Hepatocyte (in vitro differentiated cells): ENCODE measurements at regions not wholly inside any gene's neighbourhood (a gene's known extent, or its start where the extent isn't known, plus 50 kb on each side); places are given as distances from the start of the nearest gene placed in this dataset.

Experiments used
- DNase-seq: peaks from one replicate; pipeline ENCODE4 v3.0.0-alpha.2; 2016; ENCODE audit warnings: low spot score
- H2AFZ ChIP-seq: fragments of 200-600 bp; sonication (generic); 2 replicates; pipeline ENCODE4 v1.6.0; 2016; ENCODE audit warnings: antibody characterized with exemption, mild to moderate bottlenecking
- H3K27ac ChIP-seq: fragments of 200-600 bp; sonication (generic); 2 replicates; pipeline ENCODE4 v1.5.1; 2016; ENCODE audit warnings: mild to moderate bottlenecking
- H3K27me3 ChIP-seq: fragments of 200-600 bp; sonication (generic); 2 replicates; pipeline ENCODE4 v1.6.1; 2016
- H3K36me3 ChIP-seq: fragments of 200-600 bp; sonication (generic); replicated peaks from 2 replicates; pipeline ENCODE4 v1.5.1; 2016; ENCODE audit warnings: low read depth; ENCODE audit not compliant: insufficient read depth
- H3K4me1 ChIP-seq: fragments of 200-600 bp; sonication (generic); 2 replicates; pipeline ENCODE4 v1.5.1; 2016; ENCODE audit warnings: mild to moderate bottlenecking, moderate library complexity; ENCODE audit not compliant: insufficient read depth
- H3K4me2 ChIP-seq: fragments of 200-600 bp; sonication (generic); 2 replicates; pipeline ENCODE4 v1.6.0; 2016
- H3K4me3 ChIP-seq: fragments of 200-600 bp; sonication (generic); 2 replicates; pipeline ENCODE4 v1.5.1; 2016; ENCODE audit warnings: mild to moderate bottlenecking
- H3K79me2 ChIP-seq: fragments of 200-600 bp; sonication (generic); 2 replicates; pipeline ENCODE4 v1.6.0; 2017; ENCODE audit warnings: mild to moderate bottlenecking
- H3K9me2 ChIP-seq: fragments of 200-600 bp; sonication (generic); replicated peaks from 2 replicates; pipeline ENCODE4 v1.6.0; 2017; ENCODE audit warnings: mild to moderate bottlenecking; ENCODE audit not compliant: insufficient read depth
- H3K9me3 ChIP-seq: fragments of 200-600 bp; sonication (generic); 2 replicates; pipeline ENCODE4 v1.5.1; 2016; ENCODE audit warnings: low read depth, mild to moderate bottlenecking
- H4K20me1 ChIP-seq: fragments of 200-600 bp; sonication (generic); 2 replicates; pipeline ENCODE4 v1.6.0; 2016; ENCODE audit warnings: mild to moderate bottlenecking; ENCODE audit not compliant: insufficient read depth, poor library complexity, severe bottlenecking
- EZH2 ChIP-seq: fragments of 200-600 bp; sonication (generic); IDR thresholded peaks from 2 replicates; pipeline ENCODE4 v1.6.1; 2016; ENCODE audit warnings: antibody characterized with exemption, mild to moderate bottlenecking, borderline replicate concordance
- EZH2phosphoT487 ChIP-seq: fragments of 200-600 bp; sonication (generic); IDR thresholded peaks from one replicate; pipeline ENCODE4 v1.6.1; 2018; ENCODE audit warnings: antibody characterized with exemption, mild to moderate bottlenecking, low read depth, moderate library complexity; ENCODE audit not compliant: unreplicated experiment, severe bottlenecking
- WGBS: methylation state at CpG from one replicate; pipeline ENCODE4 v1.1.6; 2016; ENCODE audit warnings: low lambda C conversion rate; ENCODE audit errors: missing lambda C conversion rate; 5-methylcytosine and 5-hydroxymethylcytosine counted together
- TF ChIP-seq, protein P1 (sequence below): fragments of 200-600 bp; sonication (generic); IDR thresholded peaks from 2 replicates; pipeline ENCODE4 v1.5.1; 2016; ENCODE audit warnings: antibody characterized with exemption, mild to moderate bottlenecking; ENCODE audit not compliant: poor library complexity

DNA sequence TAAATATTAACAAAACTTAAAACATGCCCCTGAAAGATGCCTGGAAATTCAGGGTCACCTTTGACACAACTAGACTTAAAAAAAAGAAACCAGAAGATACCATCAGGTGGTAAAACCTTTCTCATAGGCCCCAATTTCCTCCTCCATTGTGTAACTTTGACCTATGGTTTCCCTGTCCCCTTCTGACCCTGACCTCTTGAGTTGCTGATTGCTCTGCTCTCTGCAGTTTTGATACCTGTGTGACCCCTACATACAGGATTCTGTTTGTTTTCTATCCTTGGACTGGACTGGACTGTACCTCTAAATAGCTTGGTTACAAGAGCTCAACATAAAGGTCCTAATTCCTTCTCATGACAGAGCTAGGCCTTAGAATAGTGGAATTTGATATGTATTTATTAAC is 220.6 kb downstream of the ZIC4 start:
- TF ChIP-seq EZH2phosphoT487 = no peak
- TF ChIP-seq EZH2 = no peak
- TF ChIP-seq, protein P1, sequence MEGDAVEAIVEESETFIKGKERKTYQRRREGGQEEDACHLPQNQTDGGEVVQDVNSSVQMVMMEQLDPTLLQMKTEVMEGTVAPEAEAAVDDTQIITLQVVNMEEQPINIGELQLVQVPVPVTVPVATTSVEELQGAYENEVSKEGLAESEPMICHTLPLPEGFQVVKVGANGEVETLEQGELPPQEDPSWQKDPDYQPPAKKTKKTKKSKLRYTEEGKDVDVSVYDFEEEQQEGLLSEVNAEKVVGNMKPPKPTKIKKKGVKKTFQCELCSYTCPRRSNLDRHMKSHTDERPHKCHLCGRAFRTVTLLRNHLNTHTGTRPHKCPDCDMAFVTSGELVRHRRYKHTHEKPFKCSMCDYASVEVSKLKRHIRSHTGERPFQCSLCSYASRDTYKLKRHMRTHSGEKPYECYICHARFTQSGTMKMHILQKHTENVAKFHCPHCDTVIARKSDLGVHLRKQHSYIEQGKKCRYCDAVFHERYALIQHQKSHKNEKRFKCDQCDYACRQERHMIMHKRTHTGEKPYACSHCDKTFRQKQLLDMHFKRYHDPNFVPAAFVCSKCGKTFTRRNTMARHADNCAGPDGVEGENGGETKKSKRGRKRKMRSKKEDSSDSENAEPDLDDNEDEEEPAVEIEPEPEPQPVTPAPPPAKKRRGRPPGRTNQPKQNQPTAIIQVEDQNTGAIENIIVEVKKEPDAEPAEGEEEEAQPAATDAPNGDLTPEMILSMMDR = no peak
- no peaks in the 10 kb centered on the region for H3K4me1 ChIP-seq
- no peaks in the 10 kb centered on the region for H3K27me3 ChIP-seq
- no peak for DNase-seq
- H3K79me2 ChIP-seq = no peaks in the 10 kb centered on the region
- H3K36me3 ChIP-seq = no peaks in the 10 kb centered on the region
- H3K9me3 ChIP-seq = no peaks in the 10 kb centered on the region
- H3K9me2 ChIP-seq = no peaks in the 10 kb centered on the region
- no peak overlapping the region for H2AFZ ChIP-seq
- H3K4me2 ChIP-seq = no peak overlapping the region
- H3K27ac ChIP-seq = no peak overlapping the region
- H3K4me3 ChIP-seq = no peak overlapping the region
- H4K20me1 ChIP-seq = no peaks in the 10 kb centered on the region

DNA sequence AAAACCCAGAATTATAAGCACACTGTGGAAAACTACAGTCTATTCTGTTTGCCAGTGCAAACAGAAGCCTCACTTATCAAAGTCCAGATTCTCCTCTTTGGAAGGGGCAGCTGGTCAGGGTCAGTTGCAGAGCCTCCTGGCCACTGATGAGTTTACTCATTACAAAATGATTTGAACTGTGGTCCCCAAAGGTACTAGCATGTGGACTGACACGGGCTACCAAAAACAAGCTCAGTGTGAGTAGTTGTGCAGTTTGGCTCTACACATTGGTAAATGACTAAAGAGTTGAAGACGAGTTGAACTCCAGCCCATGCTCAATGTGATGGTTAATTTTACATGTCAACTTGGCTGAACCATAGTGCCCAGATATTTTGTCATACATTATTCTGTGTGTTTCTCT is 221.5 kb downstream of the ZIC4 start:
- WGBS = 87% methylated on average over 2 of the region's 2 CpGs
- H3K79me2 ChIP-seq = no peaks in the 10 kb centered on the region
- H3K4me1 ChIP-seq = no peaks in the 10 kb centered on the region
- H3K27me3 ChIP-seq = no peaks in the 10 kb centered on the region
- peak; percentile 5 for DNase-seq
- no peak overlapping the region for H3K4me3 ChIP-seq
- H4K20me1 ChIP-seq = no peaks in the 10 kb centered on the region
- H3K9me3 ChIP-seq = no peaks in the 10 kb centered on the region
- no peaks in the 10 kb centered on the region for H3K9me2 ChIP-seq
- H3K4me2 ChIP-seq = no peak overlapping the region
- H3K36me3 ChIP-seq = no peaks in the 10 kb centered on the region
- no peak overlapping the region for H2AFZ ChIP-seq
- no peak overlapping the region for H3K27ac ChIP-seq
- TF ChIP-seq EZH2phosphoT487 (no peak), EZH2 (no peak)
- TF ChIP-seq, protein P1 = no peak

DNA sequence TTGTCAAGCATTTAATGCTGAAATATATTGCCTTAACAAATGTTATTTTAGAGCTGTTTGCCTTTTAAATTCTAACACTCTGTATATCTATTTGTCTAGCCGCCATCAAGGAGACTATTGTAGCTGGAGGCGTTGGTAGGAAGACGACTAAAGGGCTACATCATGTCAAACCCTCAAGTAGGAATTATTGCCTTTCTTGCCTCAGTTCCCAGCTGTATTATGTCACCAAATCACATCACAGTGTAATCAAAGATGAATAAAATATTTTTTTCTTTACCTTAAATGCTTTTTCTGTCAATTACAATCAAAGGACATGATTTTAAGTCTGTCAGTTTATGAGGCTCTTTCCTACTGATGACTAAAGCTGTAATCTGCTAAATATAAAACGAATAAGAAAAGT is 233.1 kb downstream of the ZIC4 start:
- Histone ChIP-seq H3K4me2 (no peak overlapping the region), H3K27me3 (no peaks in the 10 kb centered on the region), H3K4me3 (no peak overlapping the region), H3K79me2 (no peaks in the 10 kb centered on the region), H3K36me3 (no peaks in the 10 kb centered on the region), H4K20me1 (no peaks in the 10 kb centered on the region), H2AFZ (no peak overlapping the region), H3K9me2 (no peaks in the 10 kb centered on the region), H3K4me1 (no peaks in the 10 kb centered on the region), H3K9me3 (no peaks in the 10 kb centered on the region), H3K27ac (no peak overlapping the region)
- WGBS = 85% methylated on average over 4 of the region's 4 CpGs
- DNase-seq = no peak
- TF ChIP-seq, protein P1 = no peak
- no peak for TF ChIP-seq EZH2

DNA sequence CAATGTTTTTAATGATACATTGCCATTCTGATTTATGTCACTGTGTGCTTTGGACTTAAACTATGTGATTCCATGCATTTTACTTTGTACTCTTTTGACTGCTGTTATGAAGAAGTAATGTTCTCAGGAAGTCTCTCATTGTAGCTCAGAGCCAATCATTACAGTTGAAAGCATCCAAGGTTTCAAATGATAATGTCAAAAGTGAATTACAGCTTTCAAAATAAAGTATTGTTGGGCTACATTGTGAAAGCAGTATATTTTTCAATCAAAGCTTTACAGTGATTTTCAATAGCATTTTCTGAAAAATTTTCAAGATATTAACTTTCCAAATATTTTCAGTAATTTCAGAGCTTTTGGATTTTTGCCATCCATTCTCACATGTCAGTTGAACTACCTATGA is 243.6 kb downstream of the ZIC4 start:
- H3K4me2 ChIP-seq = no peak overlapping the region
- DNase-seq = no peak
- no peaks in the 10 kb centered on the region for H3K79me2 ChIP-seq
- H4K20me1 ChIP-seq = no peaks in the 10 kb centered on the region
- H3K9me3 ChIP-seq = no peaks in the 10 kb centered on the region
- H3K4me1 ChIP-seq = no peaks in the 10 kb centered on the region
- H3K4me3 ChIP-seq = no peak overlapping the region
- H3K27ac ChIP-seq = no peak overlapping the region
- H2AFZ ChIP-seq = no peak overlapping the region
- no peaks in the 10 kb centered on the region for H3K27me3 ChIP-seq
- TF ChIP-seq, protein P1 = no peak
- TF ChIP-seq EZH2 (no peak), EZH2phosphoT487 (no peak)
- H3K36me3 ChIP-seq = no peaks in the 10 kb centered on the region
- no peaks in the 10 kb centered on the region for H3K9me2 ChIP-seq
